Kidney (tissue), 13 donors: ENCODE measurements at regions not wholly inside any gene's neighbourhood (a gene's known extent, or its start where the extent isn't known, plus 50 kb on each side); places are given as distances from the start of the nearest gene placed in this dataset.
"Not testable (repeated sequence)": the region's sequence is repeated elsewhere in the genome, so short reads cannot be mapped to it uniquely, and the experiment has no call there.

ENCODE experiments used
- DNase-seq, 5 donors: peaks; one replicate each; pipeline ENCODE4 v3.0.0-alpha.2; 2013 to 2020
- FAIRE-seq: peaks from 2 replicates; lab custom pipeline; 2012; peaks lifted over from hg19 to GRCh38; lab: Jason Lieb, UNC
- H3K27ac ChIP-seq, 2 donors: one replicate each; pipeline ENCODE4 v1.7.0; 2013; ENCODE audit warnings: low read depth in 2 of 2, low read length in 2 of 2, inconsistent platforms in 1 of 2
- H3K27me3 ChIP-seq: one replicate; pipeline ENCODE4 v1.7.1; 2013; ENCODE audit warnings: low read length, inconsistent platforms; ENCODE audit not compliant: control insufficient read depth, insufficient read depth
- H3K36me3 ChIP-seq, 3 donors: one replicate each; pipeline versions ENCODE4 v1.7.0 to v1.7.1; 2013; ENCODE audit warnings: low read length in 3 of 3, control low read depth in 1 of 3, inconsistent platforms in 1 of 3; ENCODE audit not compliant: insufficient read depth in 3 of 3, control insufficient read depth in 2 of 3
- H3K4me1 ChIP-seq, 3 donors: one replicate each; pipeline versions ENCODE4 v1.7.0 to v1.7.1; 2013; ENCODE audit warnings: low read length in 3 of 3, inconsistent platforms in 1 of 3, low read depth in 1 of 3; ENCODE audit not compliant: control insufficient read depth in 2 of 3, insufficient read depth in 2 of 3
- H3K4me3 ChIP-seq, 3 donors: one replicate each; pipeline versions ENCODE4 v1.7.0 to v1.8.1; 2013; ENCODE audit warnings: low read length in 3 of 3, control low read depth in 1 of 3, inconsistent platforms in 1 of 3
- H3K9ac ChIP-seq, 3 donors: one replicate each; pipeline versions ENCODE4 v1.7.0 to v1.7.1; 2013; ENCODE audit warnings: low read length in 3 of 3, control low read depth in 1 of 3, inconsistent platforms in 1 of 3
- H3K9me3 ChIP-seq, 3 donors: one replicate each; pipeline versions ENCODE4 v1.7.0 to v1.7.1; 2013; ENCODE audit warnings: low read length in 3 of 3, control low read depth in 1 of 3, inconsistent platforms in 1 of 3; ENCODE audit not compliant: control insufficient read depth in 2 of 3, insufficient read depth in 1 of 3
- intact Hi-C: fragments of 100-400 bp; cut with DNase I; formaldehyde crosslinking; loops from one replicate; pipeline ENCODE4 v1.11.1; 2022
- TF ChIP-seq, protein P1 (sequence below): IDR thresholded peaks from 3 replicates; pipeline ENCODE4 v1.5.1; 2012; ENCODE audit warnings: mild to moderate bottlenecking, moderate library complexity, borderline replicate concordance; ENCODE audit not compliant: insufficient read depth; ENCODE audit errors: extremely low read depth
- donor health status: control.
- donor health status: control.
- donor health status: control.
- donor health status: control.
- donor health status: control.
- donor health status: DM: yes; HTN: yes; CAD: no.
- donor health status: Normal renal cell carcinoma (clear cell type).

DNA sequence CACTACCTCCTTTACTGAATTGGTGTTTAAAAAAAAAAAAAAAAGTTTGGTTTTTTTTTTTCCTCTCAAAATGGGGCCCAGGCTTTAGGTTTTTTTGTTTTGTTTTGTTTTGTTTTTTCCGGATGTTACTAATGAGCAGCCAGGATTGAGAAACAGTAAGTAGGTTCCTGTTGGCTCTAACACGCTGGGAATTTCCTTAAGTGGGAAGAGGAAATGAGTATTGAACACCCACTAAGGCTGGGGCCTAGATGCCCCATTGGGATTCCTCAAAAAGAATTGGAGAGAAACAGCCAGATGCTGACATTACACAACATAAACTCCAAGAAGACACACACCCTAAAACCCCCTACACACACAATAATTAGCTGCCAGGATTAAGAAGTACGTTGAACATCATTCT is 102.2 kb upstream of the NANOS1 start:
- Histone ChIP-seq H3K9me3 (peaks cover 0 to 4% (median 0%) of the 10 kb centered on the region in 3 donors), H3K27me3 (no peaks in the 10 kb centered on the region), H3K36me3 (no peaks in the 10 kb centered on the region), H3K4me3 (no peak overlapping the region), H3K27ac (no peak overlapping the region), H3K4me1 (no peaks in the 10 kb centered on the region), H3K9ac (no peak overlapping the region)
- intact Hi-C loops, result no loop called here
- TF ChIP-seq, protein P1, sequence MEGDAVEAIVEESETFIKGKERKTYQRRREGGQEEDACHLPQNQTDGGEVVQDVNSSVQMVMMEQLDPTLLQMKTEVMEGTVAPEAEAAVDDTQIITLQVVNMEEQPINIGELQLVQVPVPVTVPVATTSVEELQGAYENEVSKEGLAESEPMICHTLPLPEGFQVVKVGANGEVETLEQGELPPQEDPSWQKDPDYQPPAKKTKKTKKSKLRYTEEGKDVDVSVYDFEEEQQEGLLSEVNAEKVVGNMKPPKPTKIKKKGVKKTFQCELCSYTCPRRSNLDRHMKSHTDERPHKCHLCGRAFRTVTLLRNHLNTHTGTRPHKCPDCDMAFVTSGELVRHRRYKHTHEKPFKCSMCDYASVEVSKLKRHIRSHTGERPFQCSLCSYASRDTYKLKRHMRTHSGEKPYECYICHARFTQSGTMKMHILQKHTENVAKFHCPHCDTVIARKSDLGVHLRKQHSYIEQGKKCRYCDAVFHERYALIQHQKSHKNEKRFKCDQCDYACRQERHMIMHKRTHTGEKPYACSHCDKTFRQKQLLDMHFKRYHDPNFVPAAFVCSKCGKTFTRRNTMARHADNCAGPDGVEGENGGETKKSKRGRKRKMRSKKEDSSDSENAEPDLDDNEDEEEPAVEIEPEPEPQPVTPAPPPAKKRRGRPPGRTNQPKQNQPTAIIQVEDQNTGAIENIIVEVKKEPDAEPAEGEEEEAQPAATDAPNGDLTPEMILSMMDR, result no peak
- no peak for FAIRE-seq
- DNase-seq, result no peak

DNA sequence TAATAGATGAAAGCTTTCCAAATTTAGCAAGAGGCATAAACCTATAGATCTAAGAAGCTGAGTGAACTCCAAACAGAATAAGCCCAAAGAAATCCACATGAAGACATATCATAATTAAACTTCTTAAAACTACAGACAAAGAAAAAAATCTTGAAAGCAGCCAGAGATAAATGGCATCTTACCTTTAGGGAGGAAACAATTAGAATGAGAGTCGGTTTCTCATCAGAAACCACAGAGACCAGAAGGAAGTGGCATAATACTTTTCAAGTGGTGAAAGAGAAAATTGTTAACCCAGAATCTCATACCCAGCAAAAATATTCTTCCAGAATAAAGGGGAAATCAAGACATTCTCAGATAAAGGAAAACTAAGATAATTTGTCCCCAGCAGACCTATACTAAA is 98.9 kb upstream of the NANOS1 start:
- no peaks in the 10 kb centered on the region for H3K36me3 ChIP-seq
- no peak overlapping the region for H3K27ac ChIP-seq
- no peak overlapping the region for H3K9ac ChIP-seq
- TF ChIP-seq, protein P1, result no peak
- peaks cover 0 to 4% (median 0%) of the 10 kb centered on the region in 3 donors for H3K9me3 ChIP-seq
- FAIRE-seq, result no peak
- H3K4me3 ChIP-seq, result no peak overlapping the region
- DNase-seq, result no peak
- no peaks in the 10 kb centered on the region for H3K27me3 ChIP-seq
- no peaks in the 10 kb centered on the region for H3K4me1 ChIP-seq
- intact Hi-C loops, result no loop called here

DNA sequence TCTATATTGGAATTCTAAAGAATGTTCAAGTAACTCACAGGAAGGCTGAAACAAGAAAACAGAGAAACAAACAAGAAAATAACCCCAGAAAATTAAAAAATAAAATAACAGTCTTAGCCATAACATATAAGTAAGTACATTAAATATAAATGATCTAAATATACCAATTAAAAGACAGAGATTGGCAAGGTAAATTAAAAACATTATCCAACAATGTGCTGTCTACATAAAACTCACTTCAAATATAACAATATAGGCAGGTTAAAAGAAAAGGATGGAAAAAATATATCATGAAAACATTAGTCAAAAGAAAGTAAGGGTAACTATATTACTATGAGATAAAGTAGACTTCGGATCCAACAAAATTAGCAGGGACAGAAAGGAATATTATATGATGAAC is 98.1 kb upstream of the NANOS1 start:
- intact Hi-C loops, result no loop called here
- Histone ChIP-seq H3K27me3 (no peaks in the 10 kb centered on the region), H3K9me3 (peaks cover 0 to 4% (median 0%) of the 10 kb centered on the region in 3 donors), H3K4me1 (no peaks in the 10 kb centered on the region), H3K27ac (no peak overlapping the region), H3K36me3 (no peaks in the 10 kb centered on the region), H3K9ac (no peak overlapping the region), H3K4me3 (no peak overlapping the region)
- no peak for FAIRE-seq
- TF ChIP-seq, protein P1, result no peak
- DNase-seq, result no peak

DNA sequence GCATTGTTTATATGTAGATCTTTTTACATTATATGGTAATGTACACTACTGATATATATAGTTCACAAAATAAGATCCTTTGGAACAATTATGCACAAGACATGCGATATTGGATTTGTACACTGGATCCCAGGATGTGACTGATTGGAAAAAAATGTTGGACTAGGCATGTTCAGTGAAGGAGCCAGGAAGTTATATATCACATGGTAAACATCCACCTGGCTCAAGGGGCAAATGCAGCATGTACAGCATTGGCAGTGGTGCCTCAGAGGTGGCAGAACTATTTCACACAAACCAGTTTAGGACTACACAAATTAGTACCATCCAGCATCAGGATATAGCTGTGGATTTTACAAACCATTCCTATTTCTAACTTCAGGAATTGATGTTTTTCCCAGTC is 97.4 kb upstream of the NANOS1 start:
- H3K4me3 ChIP-seq, H3K27me3 ChIP-seq, H3K4me1 ChIP-seq, H3K27ac ChIP-seq, H3K36me3 ChIP-seq, intact Hi-C loops, H3K9ac ChIP-seq, H3K9me3 ChIP-seq, DNase-seq, FAIRE-seq: not testable (repeated sequence)
